Right kidney (tissue), 1 donor: ENCODE measurements at regions not wholly inside any gene's neighbourhood (a gene's known extent, or its start where the extent isn't known, plus 50 kb on each side); places are given as distances from the start of the nearest gene placed in this dataset.
A peak's percentile ranks its signal among the peaks of the same experiment; 100 is the strongest.

Experiments used
- DNase-seq: peaks from one replicate; pipeline ENCODE4 v3.0.0-alpha.2; 2016

GRCh38 chr10:128940081-128940480 lies 527.0 kb upstream of the MGMT start:
- DNase-seq: no peak

GRCh38 chr10:128943111-128943510 lies 523.9 kb upstream of the MGMT start:
- no peak for DNase-seq

GRCh38 chr10:128945398-128945797 lies 521.6 kb upstream of the MGMT start:
- no peak for DNase-seq

DNA sequence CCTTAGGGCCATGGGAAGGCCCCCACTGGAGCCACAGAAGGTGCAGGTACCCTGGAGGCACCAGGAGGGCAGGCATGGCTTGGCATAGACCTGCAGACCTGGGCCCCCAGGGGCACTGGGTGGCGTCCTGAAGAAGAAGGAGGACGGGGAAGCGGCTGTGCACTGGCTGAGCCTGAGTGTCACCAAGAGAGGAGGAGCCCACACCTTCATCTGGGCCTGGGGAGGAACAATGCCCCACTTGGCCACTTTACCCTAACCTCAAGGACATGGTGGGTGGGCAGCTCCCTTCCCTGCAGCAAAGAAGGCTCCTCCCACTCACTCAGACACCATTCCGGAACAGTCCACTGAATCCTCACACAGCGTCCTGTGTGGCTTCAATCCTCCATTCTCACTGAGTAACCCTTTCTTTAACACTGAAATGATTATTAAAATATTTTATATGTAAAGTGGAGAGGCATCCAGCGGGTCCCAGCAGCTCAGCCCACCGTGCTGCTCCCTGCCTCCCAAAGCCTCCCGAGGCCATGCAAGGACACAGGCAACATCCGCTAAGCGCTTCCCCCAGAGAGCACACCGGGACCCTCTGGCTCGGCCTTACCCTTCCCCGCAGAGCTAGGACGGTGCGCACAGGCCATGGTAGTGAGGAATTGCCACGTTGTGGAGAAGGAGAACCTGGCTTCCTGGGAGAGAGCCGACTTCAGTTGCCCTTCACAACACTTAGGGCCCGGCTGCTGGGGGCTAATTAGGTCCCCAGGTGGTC lies 516.7 kb upstream of the MGMT start:
- DNase-seq: peak; percentile 25

DNA sequence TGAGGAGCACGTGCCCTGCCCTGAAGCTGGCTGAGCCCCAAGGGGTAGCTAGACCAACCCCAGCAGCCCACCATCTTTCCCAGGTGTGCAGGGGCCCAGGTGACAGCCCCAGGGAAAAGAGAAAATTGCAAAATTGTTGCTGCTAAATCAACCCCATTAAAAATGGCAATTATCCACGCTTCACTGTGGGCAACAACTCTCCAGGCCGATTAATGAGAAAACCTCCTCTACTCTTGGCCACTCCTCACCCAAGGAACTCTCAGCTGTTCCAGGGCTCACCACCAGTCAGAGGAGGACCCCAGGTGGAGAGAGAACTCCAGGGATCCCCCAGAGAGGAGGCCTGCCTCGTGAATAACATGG lies 516.1 kb upstream of the MGMT start:
- no peak for DNase-seq

GRCh38 chr10:128952856-128953255 lies 514.2 kb upstream of the MGMT start:
- no peak for DNase-seq

DNA sequence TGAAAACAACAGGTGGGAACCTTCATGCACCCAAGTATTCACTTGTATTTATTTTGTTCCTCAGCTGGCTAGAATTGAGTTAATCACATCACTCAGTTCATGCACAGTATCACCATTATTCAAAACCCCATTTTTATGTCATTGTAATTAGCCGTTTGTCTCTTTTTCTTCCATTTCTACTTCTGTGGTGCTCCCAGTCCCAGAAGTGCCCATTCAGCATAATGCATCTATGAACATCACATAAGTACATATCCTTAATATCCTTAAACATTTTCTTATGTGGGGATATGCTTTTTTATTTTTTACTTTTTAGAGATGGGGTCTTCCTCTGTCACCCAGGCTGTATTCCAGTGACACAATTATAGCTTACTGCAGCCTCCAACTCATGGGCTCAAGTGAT lies 510.9 kb upstream of the MGMT start:
- DNase-seq: no peak

DNA sequence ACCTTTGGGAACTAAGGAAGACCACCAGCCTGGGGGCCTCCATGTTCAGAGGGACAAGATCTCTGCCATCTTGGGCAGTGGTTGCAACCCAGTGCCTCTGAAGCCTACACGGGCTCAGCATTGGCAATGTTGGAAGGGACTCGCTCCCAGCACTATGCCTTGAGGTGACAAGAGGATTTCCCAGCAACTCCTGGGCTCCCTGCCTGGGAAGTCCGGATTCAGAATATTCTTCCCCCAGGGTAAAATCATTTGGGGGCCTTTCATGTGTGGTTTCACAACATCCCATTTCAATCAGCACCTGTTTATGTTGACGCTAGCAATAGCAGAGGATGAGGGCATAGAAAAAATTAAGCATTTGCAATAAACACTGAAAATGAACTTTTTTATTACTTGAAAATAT lies 509.8 kb upstream of the MGMT start:
- no peak for DNase-seq

GRCh38 chr10:128958834-128959690 lies 508.0 kb upstream of the MGMT start:
- peak; percentile 32 for DNase-seq

DNA sequence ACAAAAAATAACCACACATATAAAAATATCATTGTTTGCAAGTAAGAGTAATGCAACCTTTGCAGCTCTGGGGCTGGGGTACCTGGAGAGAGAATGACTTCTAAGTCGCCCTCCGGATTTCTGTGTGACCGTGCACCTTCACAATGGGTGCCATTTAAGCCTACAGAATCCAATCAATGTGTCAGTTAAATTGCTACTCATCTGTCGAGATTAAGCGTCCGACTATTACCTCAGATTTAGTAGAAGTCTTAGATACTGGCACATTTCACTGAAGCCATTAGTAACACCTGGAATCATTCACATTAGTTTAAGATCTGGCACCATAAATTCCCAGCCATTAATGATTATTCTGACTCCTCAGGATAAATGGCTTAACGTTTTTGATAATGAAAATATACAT lies 507.3 kb upstream of the MGMT start:
- DNase-seq: no peak

- DNase-seq: no peak
Observed at GRCh38 chr10:128960517-128960916, 506.5 kb upstream of the MGMT start.

DNA sequence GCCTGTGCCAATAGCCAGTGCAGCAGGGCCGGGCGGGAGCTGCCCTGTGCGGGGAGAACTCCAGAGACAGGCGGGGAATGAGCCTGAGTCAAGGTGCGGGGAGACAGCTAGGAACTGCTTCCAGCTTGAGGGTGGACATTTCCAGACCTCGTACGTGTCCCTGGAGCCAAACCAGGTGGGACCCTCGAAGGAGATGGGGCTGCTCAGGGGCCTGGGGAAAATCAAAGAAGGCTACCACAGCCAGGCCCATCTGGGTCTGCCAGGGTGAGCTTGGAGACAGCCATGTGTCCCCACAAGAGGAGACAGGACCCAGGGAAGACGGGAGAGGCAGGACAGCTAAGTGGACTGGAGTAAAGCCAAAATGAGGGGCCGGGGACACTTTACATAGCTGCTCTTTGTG lies 504.9 kb upstream of the MGMT start:
- no peak for DNase-seq

GRCh38 chr10:128963211-128964099 lies 503.6 kb upstream of the MGMT start:
- no peak for DNase-seq

- no peak for DNase-seq
Observed at GRCh38 chr10:128964100-128964403, 503.0 kb upstream of the MGMT start.

- no peak for DNase-seq
Observed at GRCh38 chr10:128967980-128968756, 498.9 kb upstream of the MGMT start.

- DNase-seq: no peak
Observed at GRCh38 chr10:128969551-128969950, 497.5 kb upstream of the MGMT start.

DNA sequence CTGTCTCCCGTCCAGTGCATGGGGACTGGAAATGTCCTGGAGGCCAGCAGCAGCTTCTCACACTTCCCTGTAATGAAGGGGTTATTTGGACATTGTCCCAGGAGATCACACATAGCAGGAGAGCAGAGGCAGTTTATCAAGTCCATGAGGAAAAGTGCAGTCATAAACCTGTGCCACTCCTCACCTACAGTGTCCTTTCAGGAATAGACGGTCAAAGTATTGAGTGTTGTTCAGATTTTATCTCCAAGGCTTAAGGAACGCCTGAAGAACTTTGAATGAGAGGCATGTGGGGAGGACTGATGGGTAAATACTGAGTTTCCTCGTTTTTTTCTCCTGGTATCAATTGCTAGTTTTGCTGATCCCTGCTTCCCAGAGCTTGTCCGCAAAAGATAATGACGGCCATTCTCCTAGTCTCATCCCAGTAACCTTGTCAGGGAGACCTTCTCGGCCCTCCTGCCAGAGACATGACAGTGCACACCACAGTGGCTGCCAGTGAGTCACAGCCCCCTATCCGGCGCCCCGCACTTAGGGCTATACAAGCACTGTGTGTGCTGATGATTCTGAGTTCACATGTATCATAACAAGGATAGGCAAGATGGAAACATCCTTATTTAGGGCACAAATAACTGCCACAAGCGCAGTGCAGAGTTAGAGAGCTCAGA lies 495.5 kb upstream of the MGMT start:
- DNase-seq: no peak

DNA sequence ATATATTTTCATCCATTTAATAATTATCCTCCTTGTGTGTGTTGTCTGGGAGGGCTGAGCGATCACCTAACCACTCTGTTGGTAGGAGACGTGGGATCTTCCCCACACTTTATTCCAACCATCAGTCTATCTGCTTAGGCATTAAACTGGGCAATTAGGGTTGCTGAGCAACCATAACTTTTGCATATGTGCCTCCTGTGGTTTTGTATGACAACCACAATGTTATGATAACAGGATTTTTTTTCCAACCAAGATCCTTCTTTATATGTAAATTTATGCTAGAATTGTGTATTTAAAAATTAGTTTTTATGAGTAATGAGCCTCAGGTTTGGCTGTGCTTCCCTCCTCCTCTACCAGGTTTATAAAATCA lies 495.0 kb upstream of the MGMT start:
- DNase-seq: no peak

- no peak for DNase-seq
Observed at GRCh38 chr10:128973221-128973620, 493.8 kb upstream of the MGMT start.

- DNase-seq: no peak
Observed at GRCh38 chr10:128976856-128977255, 490.2 kb upstream of the MGMT start.

DNA sequence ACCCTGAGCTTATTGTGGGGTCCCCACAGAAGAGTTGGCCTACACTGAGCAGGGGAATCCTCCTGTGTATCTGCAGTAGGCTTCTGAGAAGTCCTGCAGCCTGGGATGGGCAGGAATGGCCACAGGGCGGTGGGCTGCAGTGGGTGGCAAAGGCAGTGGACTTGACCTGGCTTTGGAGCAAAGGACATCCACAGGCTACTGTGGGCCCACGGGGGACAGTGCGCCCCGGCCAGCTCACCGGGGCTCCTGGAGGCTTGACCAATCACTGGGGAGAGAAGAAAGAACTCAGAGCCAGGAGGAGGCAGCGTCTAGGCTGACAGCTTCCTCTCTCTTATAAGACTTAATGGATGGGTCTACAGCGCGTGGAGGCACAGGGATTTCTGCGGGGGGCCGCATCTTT lies 488.8 kb upstream of the MGMT start:
- no peak for DNase-seq

- DNase-seq: no peak
Observed at GRCh38 chr10:128979405-128979804, 487.6 kb upstream of the MGMT start.
